IPS-18c (cell line): ENCODE measurements at regions not wholly inside any gene's neighbourhood (a gene's known extent, or its start where the extent isn't known, plus 50 kb on each side); places are given as distances from the start of the nearest gene placed in this dataset.

Experiments used
- H3K4me3 ChIP-seq: 2 replicates; pipeline ENCODE4 v1.7.0; 2013; ENCODE audit warnings: low read depth, mild to moderate bottlenecking, low read length, moderate library complexity; ENCODE audit not compliant: insufficient read depth
- H3K9me3 ChIP-seq: one replicate; pipeline ENCODE4 v1.6.1; 2013; ENCODE audit warnings: mild to moderate bottlenecking, low read length, moderate library complexity; ENCODE audit not compliant: control insufficient read depth, insufficient read depth

DNA sequence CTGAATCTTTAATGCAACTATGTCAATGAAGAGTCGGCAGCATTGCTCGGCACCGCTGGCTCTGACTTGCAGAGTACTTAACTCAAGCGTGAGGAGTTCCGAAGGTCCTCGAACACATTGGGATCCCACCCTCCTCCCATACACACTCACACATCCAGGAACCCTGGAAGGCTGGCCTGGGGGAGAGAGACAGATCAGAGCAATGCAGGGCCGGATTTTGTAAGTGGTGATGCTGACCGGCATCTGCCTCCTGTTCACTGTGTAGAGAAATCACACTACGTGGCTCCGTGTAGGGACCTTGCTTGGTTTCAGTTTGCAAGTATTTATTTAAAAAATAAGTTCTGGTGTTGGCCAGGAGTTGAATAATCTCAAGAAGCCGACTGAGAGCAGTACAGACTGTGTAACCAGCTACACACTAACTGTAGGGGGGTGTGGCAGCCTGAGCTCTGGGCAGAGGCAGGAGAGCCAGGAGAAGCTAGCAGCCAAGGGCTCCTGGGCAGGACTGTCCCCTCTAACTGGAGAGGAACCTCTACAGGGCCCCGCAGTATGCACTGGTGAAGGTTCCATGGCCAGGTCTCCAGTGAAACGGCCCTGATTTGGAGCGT, 190.2 kb upstream of the TNRC6C start:
- H3K9me3 ChIP-seq, result no peaks in the 10 kb centered on the region
- H3K4me3 ChIP-seq, result no peak overlapping the region

DNA sequence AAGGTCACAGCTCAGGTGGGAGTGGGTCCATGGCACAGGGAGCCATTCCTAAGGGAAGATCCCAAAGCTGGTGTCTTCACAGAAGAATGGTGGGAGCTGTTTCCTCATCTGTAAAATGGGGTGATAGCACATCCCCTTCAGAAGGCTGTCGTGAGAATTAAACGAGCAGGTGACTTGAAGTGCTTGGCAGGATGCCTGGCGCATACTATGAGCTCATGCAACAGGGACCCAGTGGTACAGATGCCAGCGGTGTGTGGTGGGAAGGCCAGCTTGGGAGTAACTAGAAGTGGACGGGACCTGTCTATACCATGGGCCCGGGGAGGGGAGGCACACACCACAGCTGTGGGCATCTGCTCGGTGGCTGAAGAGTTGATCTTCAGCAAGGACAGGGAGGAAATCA, 189.3 kb upstream of the TNRC6C start:
- H3K9me3 ChIP-seq, result no peaks in the 10 kb centered on the region
- no peak overlapping the region for H3K4me3 ChIP-seq

DNA sequence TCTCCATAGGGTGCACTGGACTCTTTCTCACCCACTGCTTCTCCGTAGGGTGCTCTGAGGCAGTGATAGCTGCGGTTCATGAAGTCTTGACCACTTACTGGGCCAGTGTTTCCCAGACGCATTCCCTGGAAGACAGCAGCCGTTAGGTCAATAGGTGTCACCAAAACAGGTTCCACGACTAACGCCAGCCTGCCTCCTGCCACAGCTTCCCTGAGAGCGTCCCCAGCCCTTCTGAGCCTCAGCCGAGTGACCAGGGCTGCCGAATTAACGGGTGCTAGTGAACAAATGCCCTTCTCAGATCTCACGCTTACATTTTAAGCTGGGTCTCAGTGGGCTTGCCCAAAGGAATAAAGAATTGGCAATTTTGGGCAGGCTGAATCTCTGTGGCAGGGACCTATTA, 188.7 kb upstream of the TNRC6C start:
- Histone ChIP-seq H3K9me3 (no peaks in the 10 kb centered on the region), H3K4me3 (no peak overlapping the region)

DNA sequence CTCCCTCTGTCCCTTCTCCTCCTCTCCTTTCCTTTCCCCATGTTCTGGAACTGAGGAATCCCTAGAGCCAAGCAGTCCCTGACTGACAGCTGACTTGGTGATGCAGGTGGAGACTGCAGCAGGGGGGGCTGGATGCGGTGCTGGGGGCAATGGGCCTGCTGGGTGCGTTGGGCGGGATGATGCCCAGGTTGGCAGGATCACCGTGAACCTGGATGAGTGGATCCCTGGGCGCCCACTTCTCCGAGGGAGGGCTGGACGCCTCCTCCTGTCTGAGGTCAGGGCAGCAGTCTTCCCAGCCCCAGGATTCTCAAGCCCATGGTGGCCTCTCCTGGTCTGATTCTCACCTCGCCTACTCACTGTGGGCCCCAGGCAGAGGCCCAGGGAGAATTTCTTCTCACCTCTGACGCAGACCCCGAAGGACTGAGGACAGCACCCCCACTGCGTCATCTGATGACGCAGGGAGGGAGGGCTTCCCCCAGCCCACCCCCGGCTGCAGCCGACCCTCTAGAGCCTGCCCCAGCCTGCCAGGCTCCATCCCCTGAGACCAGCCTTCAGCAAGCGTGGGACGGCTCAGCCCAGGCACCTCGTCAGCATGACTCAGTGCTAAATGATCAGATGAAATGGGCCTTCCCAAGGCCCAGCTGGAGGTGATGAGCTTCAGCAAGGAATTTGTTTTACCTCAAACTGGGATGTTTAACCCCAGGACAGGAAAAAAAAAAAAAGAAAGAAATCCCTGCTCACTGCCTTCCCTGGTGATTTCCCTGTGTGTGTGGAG, 188.0 kb upstream of the TNRC6C start:
- H3K9me3 ChIP-seq, result no peaks in the 10 kb centered on the region
- no peak overlapping the region for H3K4me3 ChIP-seq

DNA sequence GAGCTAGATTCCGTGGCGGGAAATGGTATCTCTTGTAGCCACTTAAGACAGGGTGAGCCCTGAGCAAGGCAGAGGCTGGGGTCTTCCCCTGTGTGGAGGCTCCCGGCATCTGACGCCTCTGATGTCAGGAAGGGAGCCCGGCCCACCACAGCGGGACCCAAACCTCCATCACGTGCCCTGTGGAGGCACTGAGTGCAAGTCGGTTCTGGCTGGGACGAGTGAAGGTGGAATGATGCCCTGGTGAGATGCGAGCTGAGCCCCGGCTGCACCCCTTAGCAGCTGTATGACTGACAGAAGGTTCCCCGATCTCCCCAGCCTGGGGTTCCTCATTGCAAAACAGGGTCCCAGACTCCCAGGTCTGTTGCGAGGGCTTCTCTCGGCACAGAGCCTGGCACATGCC, 187.4 kb upstream of the TNRC6C start:
- Histone ChIP-seq H3K4me3 (no peak overlapping the region), H3K9me3 (no peaks in the 10 kb centered on the region)

DNA sequence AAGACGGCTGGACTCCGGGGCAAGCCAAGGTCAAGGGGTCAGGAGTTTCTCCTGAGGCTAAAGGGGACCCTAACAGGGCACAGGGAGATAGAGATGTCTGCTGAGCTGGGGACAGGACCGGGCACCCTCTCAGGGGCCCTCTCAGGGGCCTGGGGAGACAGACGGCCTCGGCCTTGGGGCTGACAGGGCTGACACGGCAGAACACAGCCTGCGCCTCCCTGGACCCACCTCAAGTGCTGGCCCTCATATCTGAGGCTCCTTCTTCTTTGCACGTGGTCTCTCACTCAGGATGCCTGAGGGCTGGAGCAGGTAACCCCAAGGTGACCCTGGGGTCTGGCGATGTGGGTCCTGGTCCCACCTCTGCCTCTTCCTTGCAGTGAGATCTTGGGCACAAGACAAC, 186.9 kb upstream of the TNRC6C start:
- H3K4me3 ChIP-seq, result no peak overlapping the region
- no peaks in the 10 kb centered on the region for H3K9me3 ChIP-seq

DNA sequence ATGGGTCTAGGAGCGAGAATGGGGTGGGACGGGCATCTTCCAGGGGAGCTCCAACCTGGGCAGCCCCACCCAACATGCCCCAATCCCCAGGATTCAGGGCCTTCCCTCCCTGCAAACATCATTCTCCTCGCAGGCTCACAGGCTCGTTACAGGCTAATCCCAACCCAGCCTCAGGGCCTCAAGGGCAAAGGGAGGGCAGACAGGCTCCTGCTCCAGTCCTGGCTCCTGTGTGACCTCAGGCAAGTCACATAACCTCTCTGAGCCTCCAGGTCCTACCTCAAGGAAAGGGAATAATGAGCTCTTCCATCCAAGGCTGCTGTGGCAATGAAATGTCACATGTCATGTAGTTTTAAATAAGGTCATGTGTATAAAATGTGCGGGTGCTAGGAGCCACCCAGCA, 186.5 kb upstream of the TNRC6C start:
- Histone ChIP-seq H3K9me3 (no peaks in the 10 kb centered on the region), H3K4me3 (no peak overlapping the region)

DNA sequence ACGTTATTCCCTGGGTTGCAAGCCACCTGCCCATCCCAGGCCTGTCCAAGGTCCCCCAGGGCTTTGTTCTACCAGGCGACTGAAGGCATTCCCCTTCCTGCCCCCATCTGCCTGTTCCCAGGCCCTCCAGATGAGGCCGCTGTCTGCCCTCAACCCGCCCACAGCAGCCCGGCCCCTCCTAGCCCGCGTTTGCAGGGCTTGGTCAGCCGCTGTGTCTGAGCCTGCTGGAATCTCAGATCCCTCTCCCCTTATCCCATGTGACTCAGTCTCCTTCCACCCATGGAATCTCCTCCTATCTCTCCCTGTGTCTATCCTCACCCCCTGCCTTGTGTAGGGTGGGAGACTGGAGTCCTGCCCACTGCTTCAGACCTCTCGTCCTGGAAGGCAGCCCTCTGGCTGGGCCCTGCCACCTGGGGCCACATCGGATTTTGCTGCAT, 186.0 kb upstream of the TNRC6C start:
- Histone ChIP-seq H3K9me3 (no peaks in the 10 kb centered on the region), H3K4me3 (no peak overlapping the region)

DNA sequence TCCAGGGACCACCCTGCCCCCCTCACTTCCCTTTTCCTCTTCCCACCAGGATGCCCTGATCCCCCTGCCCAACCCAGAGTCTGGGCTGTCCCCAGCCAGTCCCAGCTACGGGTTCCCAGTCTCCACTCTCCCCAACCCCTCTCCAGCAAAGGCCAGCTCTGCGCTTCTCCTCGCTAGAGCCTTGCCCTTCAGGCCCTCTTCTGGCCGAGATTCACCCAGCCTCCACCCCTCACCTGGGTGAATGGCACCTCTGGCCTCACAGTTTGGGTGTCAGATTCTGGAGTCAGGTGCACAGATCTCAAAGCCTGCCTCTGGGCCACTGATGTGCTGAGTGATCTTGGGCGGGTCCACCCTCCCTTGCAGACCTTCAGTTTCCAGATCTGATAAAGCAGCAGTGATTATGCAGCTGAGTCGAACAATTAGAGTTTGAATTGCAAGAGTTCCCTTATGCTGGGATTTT, 185.6 kb upstream of the TNRC6C start:
- Histone ChIP-seq H3K4me3 (no peak overlapping the region), H3K9me3 (no peaks in the 10 kb centered on the region)

DNA sequence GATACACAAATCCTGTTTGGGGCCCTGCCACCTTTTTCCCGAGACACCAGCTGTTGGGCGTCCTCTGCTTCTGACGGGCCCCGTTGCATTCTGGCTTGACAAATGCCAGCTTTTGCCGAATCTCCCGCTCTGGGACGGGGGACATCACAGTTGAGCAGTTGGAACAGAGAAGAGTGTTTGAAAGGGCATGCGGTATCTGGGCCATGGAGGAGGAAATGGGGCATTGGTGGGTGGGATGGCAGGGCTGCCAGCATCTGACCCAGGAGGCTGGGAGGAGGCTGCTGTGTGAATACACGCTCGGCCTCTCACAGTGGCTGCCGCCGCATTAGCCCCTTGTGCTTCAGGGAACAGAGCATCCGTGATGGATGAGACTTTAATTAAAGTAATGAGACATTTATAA, 184.3 kb upstream of the TNRC6C start:
- H3K9me3 ChIP-seq, result no peaks in the 10 kb centered on the region

DNA sequence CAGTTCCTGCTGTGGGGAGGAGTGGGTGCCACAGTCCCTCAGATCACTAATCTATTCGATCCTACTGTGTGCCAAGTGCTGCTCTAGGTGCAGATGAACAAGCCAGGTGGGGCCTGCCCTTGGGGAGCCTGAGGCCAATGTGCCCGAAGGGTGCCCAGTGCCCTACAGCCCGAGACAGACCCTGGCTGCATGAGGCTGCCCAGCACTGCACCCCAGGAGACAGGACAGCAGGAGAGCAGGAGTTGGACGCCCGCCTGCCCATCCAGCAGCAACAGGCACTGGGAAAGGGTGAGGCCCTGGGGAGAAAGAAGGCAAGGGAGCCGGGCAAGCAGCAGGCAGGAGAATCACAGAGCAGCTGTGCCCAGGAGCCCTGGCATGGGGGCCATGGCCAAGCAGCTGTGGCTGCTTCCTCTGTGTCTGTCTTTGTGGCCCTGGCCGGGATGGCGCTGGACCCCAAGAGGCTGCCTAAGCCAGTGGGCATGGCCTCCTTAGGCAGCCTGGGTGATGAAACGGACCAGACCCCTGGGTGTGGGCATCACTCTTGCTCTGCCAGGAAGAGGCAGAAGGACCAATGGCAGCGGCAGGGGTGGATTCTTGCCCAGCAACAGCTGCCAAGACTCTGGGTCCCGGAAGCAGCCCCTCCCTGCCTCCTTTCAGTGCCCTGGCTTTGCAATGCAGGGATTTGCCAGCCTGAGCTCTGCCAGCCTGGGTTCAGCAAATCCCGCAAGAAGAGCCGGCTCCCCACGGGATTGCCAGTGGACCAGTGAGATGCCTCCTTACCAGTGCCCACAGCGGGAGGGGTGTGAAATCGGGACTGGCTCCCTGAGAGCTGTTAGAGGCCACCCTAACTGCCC, 179.6 kb upstream of the TNRC6C start:
- no peaks in the 10 kb centered on the region for H3K9me3 ChIP-seq
- no peak overlapping the region for H3K4me3 ChIP-seq

More for the DNA sequence above, 184.3 kb upstream of the TNRC6C start:
- H3K4me3 ChIP-seq, result no peak overlapping the region

DNA sequence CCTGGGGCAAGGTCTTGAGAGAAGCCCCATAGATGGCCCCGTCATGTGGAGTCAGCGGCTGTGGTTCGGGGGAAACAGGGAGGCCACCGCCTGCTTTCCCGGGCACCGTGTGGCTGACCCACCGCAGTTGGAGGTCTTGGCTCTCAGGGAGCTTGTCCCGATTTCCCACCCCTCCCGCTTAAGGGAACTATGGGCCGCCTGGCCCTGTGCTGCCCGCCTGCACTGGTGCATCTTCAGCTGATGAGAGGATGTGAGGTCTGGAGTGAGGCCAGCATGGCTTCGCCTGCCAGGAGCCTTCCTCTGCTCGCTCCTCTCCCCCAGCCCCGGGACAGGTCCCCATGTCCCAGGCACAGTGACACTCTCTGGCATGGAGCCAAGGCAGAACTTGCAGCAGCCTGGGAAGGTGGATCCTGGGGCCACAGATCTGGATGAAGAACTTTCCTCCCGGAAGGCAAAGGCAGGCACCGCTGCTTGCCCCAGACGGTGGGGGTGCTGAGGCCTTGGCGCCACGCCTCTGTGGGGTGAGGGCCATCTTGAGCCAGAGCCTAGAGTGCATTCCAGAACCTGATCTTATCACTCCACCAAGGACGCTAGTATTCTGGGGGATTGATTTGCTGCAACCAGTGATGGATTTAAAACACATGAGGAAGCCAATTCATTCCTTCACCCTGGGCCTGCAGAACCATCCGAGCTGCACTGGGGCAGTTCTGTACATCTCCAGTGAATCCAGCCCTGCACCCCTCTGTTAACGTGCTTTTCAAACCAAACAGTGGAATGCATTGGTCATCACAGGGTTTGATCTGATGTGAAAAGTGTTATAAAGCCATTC, 178.6 kb upstream of the TNRC6C start:
- no peaks in the 10 kb centered on the region for H3K9me3 ChIP-seq
- no peak overlapping the region for H3K4me3 ChIP-seq

DNA sequence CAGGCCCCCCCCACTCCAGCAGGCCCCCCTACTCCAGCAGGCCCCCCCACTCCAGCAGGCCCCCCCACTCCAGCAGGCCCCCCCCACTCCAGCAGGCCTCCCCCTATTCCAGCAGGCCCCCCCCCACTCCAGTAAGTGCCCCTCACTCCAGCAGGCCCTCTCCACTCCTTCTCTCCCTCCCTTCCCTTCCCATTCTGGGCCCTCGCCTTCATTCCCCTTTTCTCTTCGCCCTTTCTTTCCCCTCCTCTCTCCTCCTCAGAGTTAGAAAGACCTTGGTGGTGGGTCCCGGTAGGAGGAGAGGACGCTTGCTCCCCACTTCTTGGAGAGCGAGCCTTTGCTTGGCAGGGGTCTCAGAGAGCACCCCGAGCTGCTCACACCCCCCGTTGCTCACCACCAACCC, 177.0 kb upstream of the TNRC6C start:
- Histone ChIP-seq H3K4me3 (no peak overlapping the region), H3K9me3 (no peaks in the 10 kb centered on the region)

DNA sequence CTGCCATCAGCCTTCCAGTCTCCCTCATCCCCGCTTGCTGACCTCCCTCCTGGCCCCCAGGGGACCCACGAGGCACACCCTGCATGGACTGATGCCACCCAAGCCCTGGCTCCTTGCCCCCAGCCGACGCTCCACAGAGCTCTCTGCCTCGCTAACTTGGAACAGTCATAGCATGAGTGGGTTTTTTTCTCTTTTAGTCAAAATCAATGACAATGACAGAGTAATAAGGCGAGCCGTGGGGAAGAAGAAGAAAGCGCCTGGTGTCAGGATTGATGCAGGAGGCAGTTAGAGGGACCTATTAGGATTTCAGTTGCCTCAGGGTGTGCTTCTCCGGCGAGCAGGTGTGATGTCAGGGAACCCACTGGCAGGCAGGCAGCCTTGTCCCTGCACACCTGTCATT, 176.3 kb upstream of the TNRC6C start:
- no peaks in the 10 kb centered on the region for H3K9me3 ChIP-seq

DNA sequence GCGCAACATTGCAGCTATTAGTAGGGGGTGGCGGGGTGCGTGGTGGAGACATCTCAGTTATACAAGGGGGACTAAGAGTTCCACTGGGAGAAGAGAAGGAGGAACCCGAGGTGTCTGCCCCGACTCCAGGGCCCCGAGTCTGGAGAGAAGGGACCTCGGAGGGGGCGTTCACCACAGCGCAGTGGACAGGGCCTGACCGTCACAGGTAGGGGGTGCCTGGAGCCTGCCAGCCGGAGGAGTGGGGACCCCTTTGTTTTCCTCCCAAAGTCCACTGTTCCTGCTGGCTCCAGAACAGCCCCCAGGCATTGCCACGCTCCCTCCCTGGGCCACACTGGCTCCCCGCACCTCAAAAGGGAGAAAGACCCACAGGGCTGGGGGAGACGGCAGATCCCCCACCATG, 175.9 kb upstream of the TNRC6C start:
- Histone ChIP-seq H3K9me3 (no peaks in the 10 kb centered on the region), H3K4me3 (no peak overlapping the region)

More for the DNA sequence above, 176.3 kb upstream of the TNRC6C start:
- H3K4me3 ChIP-seq, result no peak overlapping the region

DNA sequence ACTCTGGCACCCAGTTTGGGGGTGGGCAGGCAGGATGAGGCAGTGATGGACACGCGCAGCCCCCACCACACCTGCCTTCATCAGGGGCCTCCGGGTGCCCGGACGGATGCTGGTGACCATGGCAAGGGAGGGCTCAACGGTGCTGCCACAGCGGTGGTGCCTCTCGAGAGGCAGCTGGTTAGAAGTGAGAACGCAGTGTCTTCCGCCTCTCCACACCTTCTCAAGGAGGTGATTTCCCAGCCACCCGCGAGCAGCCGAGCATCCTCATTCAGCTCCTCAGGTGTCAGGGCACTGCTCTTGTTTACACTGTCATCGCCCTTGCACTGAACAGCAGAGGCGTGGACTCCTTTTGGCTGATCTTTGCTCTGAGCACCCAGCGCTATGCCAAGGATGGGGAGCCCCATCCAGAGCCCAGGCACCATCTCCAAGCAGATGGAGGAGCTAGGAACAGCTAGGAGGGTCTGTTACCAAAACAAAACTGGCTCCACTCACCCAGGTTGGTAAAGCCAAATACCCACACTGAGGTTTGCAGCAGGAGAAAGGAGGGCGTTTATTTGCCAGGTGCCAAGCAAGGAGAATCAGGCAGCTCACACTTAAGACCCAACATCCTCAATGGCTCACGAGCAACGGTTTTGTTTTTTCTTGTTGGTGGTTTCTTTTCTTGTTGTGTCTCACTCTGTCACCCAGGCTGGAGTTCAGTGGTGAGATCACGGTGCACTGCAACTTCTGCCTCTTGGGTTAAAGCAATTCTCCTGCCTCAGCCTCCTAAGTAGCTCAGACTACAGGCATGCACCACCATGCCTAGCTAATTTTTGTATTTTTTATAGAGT, 174.3 kb upstream of the TNRC6C start:
- no peaks in the 10 kb centered on the region for H3K9me3 ChIP-seq
- H3K4me3 ChIP-seq, result no peak overlapping the region
